HG02610 (cell line): ENCODE measurements at regions not wholly inside any gene's neighbourhood (a gene's known extent, or its start where the extent isn't known, plus 50 kb on each side); places are given as distances from the start of the nearest gene placed in this dataset.

Experiments
- ATAC-seq: cut with Tn5 transposase; IDR thresholded peaks from one replicate; pipeline ENCODE4 v1.9.1; 2021; ENCODE audit warnings: mild to moderate bottlenecking, moderate library complexity; ENCODE audit not compliant: unreplicated experiment

GRCh38 chr3:82773207-82773606 lies 1011.8 kb upstream of the GBE1 start:
- ATAC-seq = no peak

- ATAC-seq = no peak
These were observed 1003.1 kb upstream of the GBE1 start for GRCh38 chr3:82764521-82764920.

GRCh38 chr3:82761858-82762257 lies 1000.4 kb upstream of the GBE1 start:
- ATAC-seq = no peak

- ATAC-seq = no peak
These were observed 984.1 kb upstream of the GBE1 start for GRCh38 chr3:82745544-82745943.

- no peak for ATAC-seq
These were observed 981.8 kb upstream of the GBE1 start for GRCh38 chr3:82743196-82743595.

- no peak for ATAC-seq
These were observed 979.9 kb upstream of the GBE1 start for GRCh38 chr3:82741346-82741745.

- no peak for ATAC-seq
These were observed 977.9 kb upstream of the GBE1 start for GRCh38 chr3:82739390-82739789.

- ATAC-seq = no peak
These were observed 975.3 kb upstream of the GBE1 start for GRCh38 chr3:82736696-82737277.

- ATAC-seq = no peak
These were observed 953.8 kb upstream of the GBE1 start for GRCh38 chr3:82715091-82715856.

GRCh38 chr3:82707035-82707434 lies 945.6 kb upstream of the GBE1 start:
- no peak for ATAC-seq

GRCh38 chr3:82685761-82686160 lies 924.3 kb upstream of the GBE1 start:
- no peak for ATAC-seq

GRCh38 chr3:82676356-82677026 lies 915.0 kb upstream of the GBE1 start:
- ATAC-seq = no peak

GRCh38 chr3:82672966-82673365 lies 911.5 kb upstream of the GBE1 start:
- no peak for ATAC-seq

GRCh38 chr3:82671466-82671865 lies 910.0 kb upstream of the GBE1 start:
- ATAC-seq = no peak

- ATAC-seq = no peak
These were observed 893.3 kb upstream of the GBE1 start for GRCh38 chr3:82654708-82655107.

GRCh38 chr3:82643948-82644347 lies 882.5 kb upstream of the GBE1 start:
- no peak for ATAC-seq

GRCh38 chr3:82641701-82642100 lies 880.3 kb upstream of the GBE1 start:
- ATAC-seq = no peak

- ATAC-seq = no peak
These were observed 878.8 kb upstream of the GBE1 start for GRCh38 chr3:82640254-82640653.

GRCh38 chr3:82637574-82637973 lies 876.1 kb upstream of the GBE1 start:
- ATAC-seq = no peak

- no peak for ATAC-seq
These were observed 874.7 kb upstream of the GBE1 start for GRCh38 chr3:82636177-82636576.

GRCh38 chr3:82633319-82633718 lies 871.9 kb upstream of the GBE1 start:
- no peak for ATAC-seq

- ATAC-seq = no peak
These were observed 868.5 kb upstream of the GBE1 start for GRCh38 chr3:82629937-82630336.
